BJ (cell line): ENCODE measurements at regions not wholly inside any gene's neighbourhood (a gene's known extent, or its start where the extent isn't known, plus 50 kb on each side); places are given as distances from the start of the nearest gene placed in this dataset.

Experiments used
- CTCF ChIA-PET: fragments of 350-600 bp; formaldehyde crosslinking; extraction: SDS; loops from one replicate; lab custom pipeline; 2021; ENCODE audit warnings: antibody characterized with exemption, inconsistent platforms; lab: Yijun Ruan, JAX
- POLR2A ChIA-PET: fragments of 300-600 bp; sonication (Branson Sonifier 250); formaldehyde crosslinking; extraction: SDS; loops from one replicate; lab custom pipeline; 2021; ENCODE audit warnings: antibody characterized with exemption; lab: Charles Lee
- DNase-seq: peaks from one replicate; pipeline ENCODE4 v3.0.0-alpha.2; 2011; ENCODE audit warnings: low read depth
- H3K27me3 ChIP-seq: 2 replicates; pipeline ENCODE4 v1.6.0; 2011; ENCODE audit warnings: low read length; ENCODE audit not compliant: control insufficient read depth, insufficient read depth
- H3K36me3 ChIP-seq: 2 replicates; pipeline ENCODE4 v1.5.1; 2011; ENCODE audit warnings: low read length; ENCODE audit not compliant: control insufficient read depth, insufficient read depth
- H3K4me3 ChIP-seq: 2 replicates; pipeline ENCODE4 v1.5.1; 2011; ENCODE audit warnings: low read depth, mild to moderate bottlenecking, control low read depth, low read length
- TF ChIP-seq, protein P1 (sequence below): IDR thresholded peaks from 2 replicates; pipeline ENCODE4 v1.5.1; 2011; ENCODE audit warnings: low read depth, mild to moderate bottlenecking, control low read depth, inconsistent platforms, low read length, moderate library complexity; ENCODE audit not compliant: insufficient read depth

GRCh38 chr17:14458724-14459123 lies 157.8 kb downstream of the HS3ST3B1 start:
- TF ChIP-seq, protein P1, sequence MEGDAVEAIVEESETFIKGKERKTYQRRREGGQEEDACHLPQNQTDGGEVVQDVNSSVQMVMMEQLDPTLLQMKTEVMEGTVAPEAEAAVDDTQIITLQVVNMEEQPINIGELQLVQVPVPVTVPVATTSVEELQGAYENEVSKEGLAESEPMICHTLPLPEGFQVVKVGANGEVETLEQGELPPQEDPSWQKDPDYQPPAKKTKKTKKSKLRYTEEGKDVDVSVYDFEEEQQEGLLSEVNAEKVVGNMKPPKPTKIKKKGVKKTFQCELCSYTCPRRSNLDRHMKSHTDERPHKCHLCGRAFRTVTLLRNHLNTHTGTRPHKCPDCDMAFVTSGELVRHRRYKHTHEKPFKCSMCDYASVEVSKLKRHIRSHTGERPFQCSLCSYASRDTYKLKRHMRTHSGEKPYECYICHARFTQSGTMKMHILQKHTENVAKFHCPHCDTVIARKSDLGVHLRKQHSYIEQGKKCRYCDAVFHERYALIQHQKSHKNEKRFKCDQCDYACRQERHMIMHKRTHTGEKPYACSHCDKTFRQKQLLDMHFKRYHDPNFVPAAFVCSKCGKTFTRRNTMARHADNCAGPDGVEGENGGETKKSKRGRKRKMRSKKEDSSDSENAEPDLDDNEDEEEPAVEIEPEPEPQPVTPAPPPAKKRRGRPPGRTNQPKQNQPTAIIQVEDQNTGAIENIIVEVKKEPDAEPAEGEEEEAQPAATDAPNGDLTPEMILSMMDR = no peak
- Histone ChIP-seq H3K4me3 (no peak overlapping the region), H3K36me3 (no peaks in the 10 kb centered on the region; the same call in 1 of the 2 replicates), H3K27me3 (no peaks in the 10 kb centered on the region; the same call in 1 of the 2 replicates)
- POLR2A ChIA-PET = no interaction called here
- no peak for DNase-seq
- CTCF ChIA-PET = no interaction called here

DNA sequence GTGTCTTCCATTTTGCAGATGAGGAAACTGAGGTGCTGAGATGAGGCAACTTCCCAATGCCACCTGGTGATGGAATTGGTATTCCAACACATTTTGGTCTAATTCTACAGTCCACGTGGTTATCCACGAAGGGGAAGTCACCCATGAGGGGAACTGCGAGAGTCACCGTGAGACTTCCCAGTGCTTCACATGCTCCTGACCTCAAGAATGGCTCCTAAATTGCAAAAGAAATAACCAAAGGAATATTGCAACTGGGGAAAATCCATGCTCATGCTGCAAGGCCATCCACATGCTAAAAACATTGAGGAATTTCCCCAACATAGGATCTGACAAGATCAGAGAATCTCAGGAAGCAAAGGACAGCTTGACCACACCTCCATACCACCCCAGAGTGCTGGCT lies 153.9 kb downstream of the HS3ST3B1 start:
- DNase-seq = no peak
- ChIA-PET CTCF (no interaction called here), POLR2A (no interaction called here)
- no peaks in the 10 kb centered on the region for H3K36me3 ChIP-seq
- TF ChIP-seq, protein P1 = no peak
- no peak overlapping the region for H3K4me3 ChIP-seq
- no peaks in the 10 kb centered on the region for H3K27me3 ChIP-seq

DNA sequence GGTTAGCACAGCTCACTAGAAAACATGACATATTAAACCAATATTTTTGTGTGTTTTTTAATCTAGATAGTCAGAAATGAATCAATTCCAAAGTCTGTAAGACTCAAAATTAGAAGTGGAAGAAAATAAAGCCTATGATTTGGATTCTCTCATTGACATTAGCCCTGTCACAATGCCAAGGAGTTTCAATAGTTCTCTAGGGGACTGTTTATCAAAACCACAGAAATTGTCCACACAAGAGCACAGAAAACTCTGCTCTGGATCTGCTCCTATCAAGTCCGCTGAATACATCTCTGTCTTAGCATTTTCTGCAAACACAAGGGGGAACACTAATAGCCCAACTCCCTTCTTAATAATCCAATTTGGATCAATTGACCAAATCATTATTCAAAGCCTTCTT lies 152.0 kb downstream of the HS3ST3B1 start:
- POLR2A ChIA-PET = no interaction called here
- Histone ChIP-seq H3K4me3 (no peak overlapping the region), H3K27me3 (no peaks in the 10 kb centered on the region), H3K36me3 (no peaks in the 10 kb centered on the region)
- CTCF ChIA-PET = no interaction called here
- no peak for DNase-seq
- TF ChIP-seq, protein P1 = no peak

DNA sequence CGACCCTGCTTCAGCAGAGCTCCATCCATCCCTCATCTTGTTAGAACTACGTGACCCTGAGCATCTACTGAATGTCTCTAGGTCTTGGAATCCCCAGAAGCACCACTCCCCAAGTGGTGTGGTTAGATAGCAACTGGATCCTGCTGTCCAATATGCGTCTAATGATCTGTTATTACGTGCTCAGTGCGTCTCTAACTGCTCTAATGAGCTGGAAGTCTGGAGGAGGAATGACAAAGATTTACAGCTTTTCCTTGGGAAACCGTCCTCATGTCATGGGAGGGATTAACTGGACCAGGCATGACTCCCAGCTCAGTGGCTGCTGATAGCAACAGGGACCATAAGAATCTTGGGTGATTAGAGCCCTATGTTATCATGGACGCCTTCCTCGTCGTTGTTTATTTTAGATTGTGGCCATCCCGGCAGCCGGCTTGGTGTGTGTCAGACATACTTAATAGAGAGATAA lies 150.9 kb downstream of the HS3ST3B1 start:
- POLR2A ChIA-PET = no interaction called here
- Histone ChIP-seq H3K4me3 (no peak overlapping the region), H3K27me3 (no peaks in the 10 kb centered on the region), H3K36me3 (no peaks in the 10 kb centered on the region)
- CTCF ChIA-PET = interaction anchor here (1.1 kb wide), 1 partner anchor 704 kb away, joined by 4 read pairs; no protein-coding TSS in a partner anchor
- TF ChIP-seq, protein P1 = no peak
- DNase-seq = no peak

- POLR2A ChIA-PET = no interaction called here
- Histone ChIP-seq H3K27me3 (no peaks in the 10 kb centered on the region), H3K4me3 (no peak overlapping the region), H3K36me3 (no peaks in the 10 kb centered on the region)
- no peak for DNase-seq
- CTCF ChIA-PET = interaction anchor here (0.6 to 1.3 kb wide), 2 partner anchors 10 to 12 kb away, joined by 3 read pairs; no protein-coding TSS in a partner anchor
- TF ChIP-seq, protein P1 = no peak
These were observed 147.9 kb downstream of the HS3ST3B1 start for GRCh38 chr17:14448818-14449217.
